T-helper 2 cell treated with Interferon-gamma antibody and Interleukin-4, amounts not matched to agents 5 μg/mL and 100 μg/mL, for 36 hours (primary cell): ENCODE measurements at regions not wholly inside any gene's neighbourhood (a gene's known extent, or its start where the extent isn't known, plus 50 kb on each side); places are given as distances from the start of the nearest gene placed in this dataset.

Experiments
- DNase-seq: peaks from one replicate; pipeline ENCODE4 v3.0.0; 2021; ENCODE audit warnings: low spot score
- H3K27ac Mint-ChIP-seq: one replicate; pipeline ENCODE4 v1.8.0; 2021; ENCODE audit warnings: mild to moderate bottlenecking, mixed read lengths
- H3K27me3 Mint-ChIP-seq: one replicate; pipeline ENCODE4 v1.8.0; 2021; ENCODE audit warnings: low read depth, mixed read lengths
- H3K36me3 Mint-ChIP-seq: one replicate; pipeline ENCODE4 v1.8.0; 2021; ENCODE audit warnings: low read depth, mixed read lengths
- H3K4me1 Mint-ChIP-seq: one replicate; pipeline ENCODE4 v1.8.0; 2021; ENCODE audit warnings: low read depth, mixed read lengths
- H3K4me3 Mint-ChIP-seq: one replicate; pipeline ENCODE4 v1.8.0; 2022; ENCODE audit warnings: mild to moderate bottlenecking, moderate library complexity, mixed read lengths
- H3K9me3 Mint-ChIP-seq: one replicate; pipeline ENCODE4 v1.8.0; 2021; ENCODE audit warnings: mixed read lengths

DNA sequence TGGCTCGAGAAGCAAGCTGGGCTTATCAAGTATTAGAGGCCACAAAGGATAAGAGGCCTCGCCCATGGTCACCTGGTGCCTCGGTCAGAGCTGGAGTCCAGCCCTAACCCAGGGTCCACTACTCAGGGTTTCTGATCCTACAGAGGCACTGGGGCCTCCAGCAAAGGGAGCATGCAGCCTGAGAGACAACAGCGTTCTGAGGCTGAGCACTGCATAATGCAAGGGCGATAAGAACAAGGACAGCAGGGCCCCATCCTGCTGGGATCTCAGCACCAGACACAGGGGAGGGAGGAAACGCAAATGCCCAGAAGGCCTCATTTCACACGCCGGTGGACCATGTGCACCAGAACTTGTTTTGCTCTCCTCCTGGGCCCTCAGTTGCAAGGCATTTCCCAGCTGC is 63.0 kb downstream of the C5orf15 start:
- H3K4me1 Mint-ChIP-seq: no peaks in the 10 kb centered on the region
- H3K27me3 Mint-ChIP-seq: no peaks in the 10 kb centered on the region
- H3K9me3 Mint-ChIP-seq: no peaks in the 10 kb centered on the region
- H3K36me3 Mint-ChIP-seq: no peaks in the 10 kb centered on the region
- no peak overlapping the region for H3K4me3 Mint-ChIP-seq
- DNase-seq: no peak
- H3K27ac Mint-ChIP-seq: no peak overlapping the region

GRCh38 chr5:133904641-133905040 is 63.8 kb downstream of the C5orf15 start:
- H3K27me3 Mint-ChIP-seq: no peaks in the 10 kb centered on the region
- H3K36me3 Mint-ChIP-seq: no peaks in the 10 kb centered on the region
- H3K27ac Mint-ChIP-seq: no peak overlapping the region

GRCh38 chr5:133902511-133903118 is 65.8 kb downstream of the C5orf15 start:
- H3K27me3 Mint-ChIP-seq: no peaks in the 10 kb centered on the region
- no peaks in the 10 kb centered on the region for H3K4me1 Mint-ChIP-seq
- no peaks in the 10 kb centered on the region for H3K36me3 Mint-ChIP-seq
- DNase-seq: no peak
- no peak overlapping the region for H3K27ac Mint-ChIP-seq
- H3K4me3 Mint-ChIP-seq: no peak overlapping the region
- no peaks in the 10 kb centered on the region for H3K9me3 Mint-ChIP-seq

More at GRCh38 chr5:133904641-133905040, 63.8 kb downstream of the C5orf15 start:
- Mint-ChIP-seq H3K4me3 (no peak overlapping the region), H3K4me1 (no peaks in the 10 kb centered on the region), H3K9me3 (no peaks in the 10 kb centered on the region)
- DNase-seq: no peak

GRCh38 chr5:133900534-133901270 is 67.7 kb downstream of the C5orf15 start:
- DNase-seq: no peak
- no peaks in the 10 kb centered on the region for H3K9me3 Mint-ChIP-seq
- no peaks in the 10 kb centered on the region for H3K4me1 Mint-ChIP-seq
- H3K27me3 Mint-ChIP-seq: no peaks in the 10 kb centered on the region
- H3K36me3 Mint-ChIP-seq: no peaks in the 10 kb centered on the region
- no peak overlapping the region for H3K27ac Mint-ChIP-seq
- no peak overlapping the region for H3K4me3 Mint-ChIP-seq

DNA sequence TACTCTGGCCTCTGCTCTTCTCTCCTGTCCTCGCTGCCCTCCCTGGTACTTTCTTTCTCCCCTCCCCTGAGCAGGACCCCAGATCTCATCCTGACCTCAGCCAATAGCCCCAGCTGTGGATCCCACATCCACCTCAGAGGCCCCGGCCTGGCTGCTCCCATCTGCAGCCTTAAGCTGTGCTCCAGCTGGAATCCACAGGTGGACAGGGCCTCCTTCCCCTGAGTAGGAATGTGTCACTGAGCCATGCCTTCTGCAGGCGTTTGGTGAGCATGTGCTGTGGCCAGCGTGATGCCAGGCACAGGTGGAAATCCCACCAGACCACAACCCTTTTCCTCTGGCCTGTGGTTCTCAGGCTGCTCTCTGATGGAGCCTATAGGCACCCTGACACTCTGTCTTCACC is 68.9 kb downstream of the C5orf15 start:
- no peak overlapping the region for H3K4me3 Mint-ChIP-seq
- H3K9me3 Mint-ChIP-seq: no peaks in the 10 kb centered on the region
- H3K27me3 Mint-ChIP-seq: no peaks in the 10 kb centered on the region
- no peak overlapping the region for H3K27ac Mint-ChIP-seq
- no peaks in the 10 kb centered on the region for H3K36me3 Mint-ChIP-seq
- DNase-seq: no peak
- H3K4me1 Mint-ChIP-seq: no peaks in the 10 kb centered on the region

DNA sequence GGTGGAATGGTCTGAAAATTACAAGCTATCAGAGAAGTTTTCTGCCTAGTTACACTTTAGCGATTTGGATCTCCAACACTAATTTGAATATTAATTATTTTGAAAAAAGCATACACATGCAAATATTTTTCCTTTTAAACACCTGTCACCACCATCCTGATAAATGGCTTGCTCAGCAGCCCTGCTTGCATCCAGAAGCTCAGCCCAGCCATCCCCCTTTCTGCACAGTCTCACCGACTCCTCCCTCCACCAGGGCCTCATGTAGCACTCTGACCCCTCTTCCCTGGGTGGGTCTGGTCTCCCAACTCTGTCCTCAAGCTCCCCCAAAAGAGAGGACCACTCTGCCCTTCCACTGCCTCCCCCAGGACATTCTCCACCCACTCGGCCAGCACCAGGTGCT is 70.0 kb downstream of the C5orf15 start:
- no peak overlapping the region for H3K4me3 Mint-ChIP-seq
- DNase-seq: no peak
- H3K4me1 Mint-ChIP-seq: no peaks in the 10 kb centered on the region
- no peak overlapping the region for H3K27ac Mint-ChIP-seq
- no peaks in the 10 kb centered on the region for H3K36me3 Mint-ChIP-seq
- H3K27me3 Mint-ChIP-seq: no peaks in the 10 kb centered on the region
- H3K9me3 Mint-ChIP-seq: no peaks in the 10 kb centered on the region

- no peaks in the 10 kb centered on the region for H3K27me3 Mint-ChIP-seq
- DNase-seq: no peak
- H3K4me3 Mint-ChIP-seq: no peak overlapping the region
- no peaks in the 10 kb centered on the region for H3K36me3 Mint-ChIP-seq
- no peaks in the 10 kb centered on the region for H3K9me3 Mint-ChIP-seq
- no peaks in the 10 kb centered on the region for H3K4me1 Mint-ChIP-seq
- H3K27ac Mint-ChIP-seq: no peak overlapping the region
Observed at GRCh38 chr5:133897431-133897830, 71.0 kb downstream of the C5orf15 start.

- H3K4me1 Mint-ChIP-seq: no peaks in the 10 kb centered on the region
- H3K4me3 Mint-ChIP-seq: no peak overlapping the region
- no peak overlapping the region for H3K27ac Mint-ChIP-seq
- no peaks in the 10 kb centered on the region for H3K27me3 Mint-ChIP-seq
- no peaks in the 10 kb centered on the region for H3K9me3 Mint-ChIP-seq
- no peaks in the 10 kb centered on the region for H3K36me3 Mint-ChIP-seq
- DNase-seq: no peak
Observed at GRCh38 chr5:133896873-133897272, 71.6 kb downstream of the C5orf15 start.

- Mint-ChIP-seq H3K4me3 (no peak overlapping the region), H3K9me3 (no peaks in the 10 kb centered on the region), H3K27me3 (no peaks in the 10 kb centered on the region), H3K4me1 (no peaks in the 10 kb centered on the region), H3K27ac (no peak overlapping the region), H3K36me3 (no peaks in the 10 kb centered on the region)
- no peak for DNase-seq
Observed at GRCh38 chr5:133895979-133896845, 72.2 kb downstream of the C5orf15 start.

DNA sequence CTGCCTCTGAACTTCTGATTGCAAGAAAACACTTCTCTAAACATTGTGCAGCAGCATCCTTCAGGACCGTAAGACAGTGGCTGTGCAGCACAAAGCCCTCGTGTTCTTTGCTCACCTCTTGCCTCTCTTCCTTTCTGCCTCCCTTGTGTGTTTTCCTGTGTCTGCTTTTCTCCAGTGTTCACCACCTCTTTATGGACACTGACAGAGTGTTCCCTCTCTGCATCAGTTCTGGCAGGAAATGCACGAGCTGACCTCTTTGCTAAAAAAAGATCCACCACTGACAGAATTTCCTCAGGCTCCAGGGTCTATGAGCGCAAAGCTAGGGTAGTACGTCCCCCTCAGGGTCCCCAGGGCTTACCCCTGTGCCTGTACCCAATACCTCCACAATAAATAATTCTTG is 74.3 kb downstream of the C5orf15 start:
- no peak overlapping the region for H3K4me3 Mint-ChIP-seq
- H3K9me3 Mint-ChIP-seq: no peaks in the 10 kb centered on the region
- DNase-seq: no peak
- H3K4me1 Mint-ChIP-seq: no peaks in the 10 kb centered on the region
- H3K27me3 Mint-ChIP-seq: no peaks in the 10 kb centered on the region
- no peak overlapping the region for H3K27ac Mint-ChIP-seq
- no peaks in the 10 kb centered on the region for H3K36me3 Mint-ChIP-seq

DNA sequence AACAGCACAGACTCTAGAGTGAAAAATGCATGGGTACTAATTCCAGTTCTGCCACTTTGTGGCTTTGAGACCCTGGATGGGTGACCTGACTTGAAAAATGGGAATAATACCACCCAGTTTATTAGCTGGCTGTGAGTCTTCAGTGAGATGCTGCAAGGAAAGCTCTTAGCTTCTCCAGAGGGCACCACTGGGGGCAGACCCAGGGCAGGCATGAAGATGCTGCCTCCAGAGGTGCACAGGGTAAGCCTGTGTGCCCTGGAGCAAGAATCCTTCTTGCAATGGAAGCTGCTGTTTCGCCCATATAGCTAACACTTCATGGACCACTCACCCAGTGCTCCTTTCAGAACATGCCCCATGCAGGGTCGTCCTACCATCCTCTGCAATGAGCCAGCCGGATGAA is 75.7 kb downstream of the C5orf15 start:
- Mint-ChIP-seq H3K27ac (no peak overlapping the region), H3K4me1 (no peaks in the 10 kb centered on the region), H3K9me3 (no peaks in the 10 kb centered on the region), H3K27me3 (no peaks in the 10 kb centered on the region), H3K4me3 (no peak overlapping the region), H3K36me3 (no peaks in the 10 kb centered on the region)
- no peak for DNase-seq

- H3K27ac Mint-ChIP-seq: no peak overlapping the region
- H3K9me3 Mint-ChIP-seq: no peaks in the 10 kb centered on the region
- no peak overlapping the region for H3K4me3 Mint-ChIP-seq
- H3K27me3 Mint-ChIP-seq: no peaks in the 10 kb centered on the region
- no peaks in the 10 kb centered on the region for H3K36me3 Mint-ChIP-seq
- H3K4me1 Mint-ChIP-seq: no peaks in the 10 kb centered on the region
- DNase-seq: no peak
Observed at GRCh38 chr5:133892306-133892705, 76.1 kb downstream of the C5orf15 start.

GRCh38 chr5:133891390-133891789 is 77.0 kb downstream of the C5orf15 start:
- no peak overlapping the region for H3K4me3 Mint-ChIP-seq
- H3K9me3 Mint-ChIP-seq: no peaks in the 10 kb centered on the region
- no peaks in the 10 kb centered on the region for H3K36me3 Mint-ChIP-seq
- DNase-seq: no peak
- no peak overlapping the region for H3K27ac Mint-ChIP-seq
- no peaks in the 10 kb centered on the region for H3K27me3 Mint-ChIP-seq
- H3K4me1 Mint-ChIP-seq: no peaks in the 10 kb centered on the region

- no peaks in the 10 kb centered on the region for H3K9me3 Mint-ChIP-seq
- DNase-seq: no peak
Observed at GRCh38 chr5:133890776-133891280, 77.6 kb downstream of the C5orf15 start.

More at GRCh38 chr5:133890776-133891280, 77.6 kb downstream of the C5orf15 start:
- Mint-ChIP-seq H3K27me3 (no peaks in the 10 kb centered on the region), H3K4me3 (no peak overlapping the region), H3K4me1 (no peaks in the 10 kb centered on the region), H3K27ac (no peak overlapping the region), H3K36me3 (no peaks in the 10 kb centered on the region)
